Ectodermal cell (in vitro differentiated cells): ENCODE measurements at regions not wholly inside any gene's neighbourhood (a gene's known extent, or its start where the extent isn't known, plus 50 kb on each side); places are given as distances from the start of the nearest gene placed in this dataset.
"Not testable (repeated sequence)": the region's sequence is repeated elsewhere in the genome, so short reads cannot be mapped to it uniquely, and the experiment has no call there.

Experiments used
- H3K27ac ChIP-seq: 2 replicates; pipeline ENCODE4 v1.7.0; 2013; ENCODE audit warnings: mild to moderate bottlenecking, low read depth, low read length; ENCODE audit not compliant: insufficient read depth, poor library complexity, severe bottlenecking
- H3K27me3 ChIP-seq: 2 replicates; pipeline ENCODE4 v1.7.0; 2013; ENCODE audit warnings: mild to moderate bottlenecking, low read length; ENCODE audit not compliant: insufficient read depth, control insufficient read depth, poor library complexity, severe bottlenecking
- H3K36me3 ChIP-seq: one replicate; pipeline ENCODE4 v1.7.0; 2013; ENCODE audit warnings: low read length; ENCODE audit not compliant: control insufficient read depth, insufficient read depth
- H3K4me1 ChIP-seq: one replicate; pipeline ENCODE4 v1.7.0; 2013; ENCODE audit warnings: low read length; ENCODE audit not compliant: control insufficient read depth, insufficient read depth
- H3K4me3 ChIP-seq: 2 replicates; pipeline ENCODE4 v1.7.0; 2013; ENCODE audit warnings: low read depth, low read length, control low read depth; ENCODE audit not compliant: insufficient read depth
- H3K9me3 ChIP-seq: 2 replicates; pipeline ENCODE4 v1.7.0; 2013; ENCODE audit warnings: mild to moderate bottlenecking, low read length, moderate library complexity; ENCODE audit not compliant: control insufficient read depth
- WGBS, 2 experiments: methylation state at CpG; one replicate each; pipeline ENCODE4 v1.1.7; 2013; ENCODE audit warnings: missing lambda C conversion rate in 2 of 2; 5-methylcytosine and 5-hydroxymethylcytosine counted together

DNA sequence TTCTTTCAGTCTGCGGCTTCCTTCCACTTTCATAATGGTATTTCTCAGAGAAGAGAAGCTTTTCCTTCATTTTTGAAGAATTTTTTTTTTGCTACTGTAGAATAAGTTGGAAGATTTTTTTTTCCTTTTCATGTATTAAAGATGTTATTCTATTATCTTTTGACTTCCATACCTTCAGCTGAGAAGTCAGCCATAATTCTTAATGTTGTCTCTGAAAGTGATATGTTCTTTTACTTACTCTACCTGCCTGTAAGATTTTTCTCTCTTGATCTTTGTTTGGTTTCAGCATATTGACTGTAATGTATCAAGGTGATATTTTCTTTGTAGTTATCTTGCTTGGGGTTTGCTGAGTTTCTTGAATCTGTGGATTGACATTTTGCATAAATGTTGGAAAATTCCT, 143.5 kb upstream of the TOX3 start:
- Histone ChIP-seq H3K27ac (no peak overlapping the region), H3K4me3 (no peak overlapping the region), H3K36me3 (no peaks in the 10 kb centered on the region), H3K9me3 (peaks cover 4% of the 10 kb centered on the region), H3K27me3 (no peaks in the 10 kb centered on the region), H3K4me1 (no peaks in the 10 kb centered on the region)
- WGBS, 2 experiments, result no CpG with 5 or more reads among the region's 1 CpG

GRCh38 chr16:52680993-52681392, 134.1 kb upstream of the TOX3 start:
- H3K9me3 ChIP-seq, result no peaks in the 10 kb centered on the region
- H3K27me3 ChIP-seq, result no peaks in the 10 kb centered on the region

DNA sequence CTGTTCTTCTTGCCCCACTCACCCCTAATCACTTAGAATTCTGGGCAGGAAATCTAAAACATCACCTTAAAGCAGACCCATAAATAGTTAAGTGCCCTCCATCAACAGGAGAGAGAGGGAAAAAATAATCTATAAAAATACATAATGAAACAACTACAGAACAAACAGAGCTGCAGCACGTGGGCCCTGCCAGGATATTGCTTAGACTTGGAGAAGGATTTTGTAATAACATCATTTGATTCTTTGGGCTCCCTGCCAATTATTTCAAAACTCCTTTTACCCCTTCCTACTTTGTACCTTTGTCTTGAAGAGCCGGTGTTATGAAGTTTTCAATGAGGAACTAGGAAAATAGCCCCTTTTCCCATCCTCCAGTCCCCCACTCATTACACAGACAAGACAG, 130.6 kb upstream of the TOX3 start:
- Histone ChIP-seq H3K36me3 (no peaks in the 10 kb centered on the region), H3K27me3 (no peaks in the 10 kb centered on the region), H3K27ac (no peak overlapping the region), H3K9me3 (no peaks in the 10 kb centered on the region), H3K4me1 (no peaks in the 10 kb centered on the region), H3K4me3 (no peak overlapping the region)
- WGBS, 2 experiments, result 83 to 93% methylated on average over 1 to 2 of the region's 2 CpGs

More at GRCh38 chr16:52680993-52681392, 134.1 kb upstream of the TOX3 start:
- H3K27ac ChIP-seq, result no peak overlapping the region
- no peaks in the 10 kb centered on the region for H3K36me3 ChIP-seq
- no peak overlapping the region for H3K4me3 ChIP-seq
- WGBS, 2 experiments, result 95% methylated on average over 1 of the region's 1 CpG
- H3K4me1 ChIP-seq, result no peaks in the 10 kb centered on the region

DNA sequence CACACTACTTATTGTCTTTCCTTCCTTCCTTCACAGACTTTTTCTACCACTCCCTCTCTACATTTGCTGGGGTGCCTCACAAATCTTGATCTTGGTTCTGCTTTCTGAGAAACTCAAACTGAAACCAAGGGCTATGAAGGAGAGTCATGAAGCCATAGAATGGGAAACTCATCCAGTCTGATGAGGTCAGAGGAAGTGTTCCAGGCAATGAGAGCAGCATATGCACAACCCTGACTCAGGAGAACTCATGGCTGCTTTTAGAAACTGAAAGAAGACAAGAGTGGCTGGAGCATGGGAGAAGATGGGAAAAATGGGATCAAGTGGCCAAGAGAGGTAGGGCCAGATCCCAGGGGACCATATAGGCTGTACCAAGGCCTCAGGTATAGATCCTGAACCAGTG, 130.0 kb upstream of the TOX3 start:
- H3K36me3 ChIP-seq, result no peaks in the 10 kb centered on the region
- no peaks in the 10 kb centered on the region for H3K27me3 ChIP-seq
- no peaks in the 10 kb centered on the region for H3K4me1 ChIP-seq
- H3K27ac ChIP-seq, result no peak overlapping the region
- no peak overlapping the region for H3K4me3 ChIP-seq
- no peaks in the 10 kb centered on the region for H3K9me3 ChIP-seq

DNA sequence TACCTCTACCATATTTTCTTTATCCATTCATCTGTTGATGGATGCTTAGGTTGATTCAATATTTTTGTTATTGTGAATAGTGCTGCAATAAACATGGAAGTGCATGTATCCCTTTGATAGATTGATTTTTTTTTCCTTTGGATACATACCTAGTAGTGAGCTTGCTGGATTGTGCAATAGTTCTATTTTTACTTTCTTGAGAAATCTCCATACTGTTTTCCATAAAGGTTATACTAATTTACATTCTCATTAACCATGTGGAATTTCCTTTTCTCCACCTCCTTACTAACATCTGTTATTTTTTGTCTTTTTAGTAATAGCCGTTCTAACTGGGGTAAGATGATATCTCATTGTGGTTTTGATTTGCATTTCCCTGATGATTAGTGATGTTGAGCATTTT, 124.6 kb upstream of the TOX3 start:
- no peaks in the 10 kb centered on the region for H3K36me3 ChIP-seq
- no peak overlapping the region for H3K4me3 ChIP-seq
- H3K27me3 ChIP-seq, result no peaks in the 10 kb centered on the region
- no peaks in the 10 kb centered on the region for H3K9me3 ChIP-seq
- no peak overlapping the region for H3K27ac ChIP-seq
- no peaks in the 10 kb centered on the region for H3K4me1 ChIP-seq
- WGBS, 2 experiments, result 83 to 100% methylated on average over 1 of the region's 1 CpG

- Histone ChIP-seq H3K27ac (no peak overlapping the region), H3K36me3 (no peaks in the 10 kb centered on the region), H3K4me1 (no peaks in the 10 kb centered on the region), H3K27me3 (no peaks in the 10 kb centered on the region), H3K9me3 (no peaks in the 10 kb centered on the region), H3K4me3 (no peak overlapping the region)
- 95 to 96% methylated on average over 3 of the region's 3 CpGs for WGBS, 2 experiments
Observed at GRCh38 chr16:52657924-52658323, 111.0 kb upstream of the TOX3 start.

DNA sequence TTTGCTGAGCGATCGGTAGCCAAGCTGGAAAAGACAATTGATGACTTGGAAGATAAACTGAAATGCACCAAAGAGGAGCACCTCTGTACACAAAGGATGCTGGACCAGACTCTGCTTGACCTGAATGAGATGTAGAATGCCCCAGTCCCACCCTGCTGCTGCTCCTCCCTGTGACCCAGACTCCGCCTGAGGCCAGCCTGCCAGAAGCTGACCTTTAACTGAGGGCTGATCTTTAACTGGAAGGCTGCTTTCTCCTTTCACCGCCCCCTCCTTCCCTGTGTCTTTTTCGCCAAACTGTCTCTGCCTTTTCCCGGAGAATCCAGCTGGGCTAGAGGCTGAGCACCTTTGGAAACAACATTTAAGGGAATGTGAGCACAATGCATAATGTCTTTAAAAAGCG, 109.0 kb upstream of the TOX3 start:
- WGBS, 2 experiments, result 68 to 78% methylated on average over 6 to 7 of the region's 7 CpGs
- H3K27me3 ChIP-seq, H3K4me3 ChIP-seq, H3K4me1 ChIP-seq, H3K36me3 ChIP-seq, H3K9me3 ChIP-seq, H3K27ac ChIP-seq: not testable (repeated sequence)

DNA sequence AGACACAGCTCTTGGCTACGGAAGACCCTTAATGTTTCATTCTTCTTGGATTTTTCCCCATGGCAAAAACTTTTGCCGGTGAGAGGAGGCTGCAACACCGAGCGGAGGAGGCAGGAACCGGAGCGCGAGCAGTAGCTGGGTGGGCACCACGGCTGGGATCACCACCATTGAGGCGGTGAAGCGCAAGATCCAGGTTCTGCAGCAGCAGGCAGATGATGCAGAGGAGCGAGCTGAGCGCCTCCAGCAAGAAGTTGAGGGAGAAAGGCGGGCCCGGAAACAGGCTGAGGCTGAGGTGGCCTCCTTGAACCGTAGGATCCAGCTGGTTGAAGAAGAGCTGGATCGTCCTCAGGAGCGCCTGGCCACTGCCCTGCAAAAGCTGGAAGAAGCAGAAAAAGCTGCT, 108.2 kb upstream of the TOX3 start:
- 95 to 96% methylated on average over 17 of the region's 17 CpGs for WGBS, 2 experiments
- not testable (repeated sequence) for H3K27ac ChIP-seq, H3K4me3 ChIP-seq, H3K9me3 ChIP-seq, H3K36me3 ChIP-seq, H3K4me1 ChIP-seq, H3K27me3 ChIP-seq

- Histone ChIP-seq H3K4me3 (no peak overlapping the region), H3K36me3 (no peaks in the 10 kb centered on the region), H3K9me3 (no peaks in the 10 kb centered on the region), H3K27ac (no peak overlapping the region), H3K27me3 (no peaks in the 10 kb centered on the region), H3K4me1 (peaks cover 4% of the 10 kb centered on the region)
- whole genome bisulfite sequencing, 2 experiments, result 95 to 96% methylated on average over 4 of the region's 4 CpGs
Observed at GRCh38 chr16:52652033-52652432, 105.1 kb upstream of the TOX3 start.

DNA sequence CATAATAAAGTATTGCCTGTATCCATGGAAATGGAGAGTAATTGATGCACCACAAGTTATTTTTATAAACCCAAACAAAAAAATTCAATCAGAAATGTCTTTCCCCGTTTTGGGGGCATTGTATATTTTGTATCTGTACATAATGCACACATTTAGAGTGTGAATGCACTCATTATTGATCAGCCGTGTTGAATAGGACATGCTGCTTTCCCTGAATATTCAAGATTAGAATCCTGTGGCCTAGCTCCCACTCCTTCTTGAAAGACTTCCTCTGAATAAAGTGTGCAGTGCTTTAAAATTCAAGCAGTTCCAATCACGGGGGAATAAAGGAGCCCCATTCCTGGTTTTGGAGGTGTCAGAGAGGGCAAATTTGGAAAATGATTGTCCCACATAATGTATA, 103.8 kb upstream of the TOX3 start:
- Histone ChIP-seq H3K27ac (no peak overlapping the region), H3K27me3 (no peaks in the 10 kb centered on the region), H3K4me3 (no peak overlapping the region), H3K9me3 (no peaks in the 10 kb centered on the region), H3K36me3 (no peaks in the 10 kb centered on the region), H3K4me1 (peaks cover 5% of the 10 kb centered on the region)
- 91 to 93% methylated on average over 2 of the region's 3 CpGs for WGBS, 2 experiments

- no peak overlapping the region for H3K4me3 ChIP-seq
- H3K9me3 ChIP-seq, result no peaks in the 10 kb centered on the region
- no peak overlapping the region for H3K27ac ChIP-seq
- no peaks in the 10 kb centered on the region for H3K27me3 ChIP-seq
- 92 to 94% methylated on average over 3 of the region's 3 CpGs for WGBS, 2 experiments
- peaks cover 5% of the 10 kb centered on the region for H3K4me1 ChIP-seq
- no peaks in the 10 kb centered on the region for H3K36me3 ChIP-seq
Observed at GRCh38 chr16:52650318-52650717, 103.4 kb upstream of the TOX3 start.
